ENCODE measurements at regions not wholly inside any gene's neighbourhood (a gene's known extent, or its start where the extent isn't known, plus 50 kb on each side); places are given as distances from the start of the nearest gene placed in this dataset.
"Not testable (repeated sequence)": the region's sequence is repeated elsewhere in the genome, so short reads cannot be mapped to it uniquely, and the experiment has no call there.

- Histone ChIP-seq H3K27ac (ENCODE audit: low read length) (no peak overlapping the region), H3K79me2 (ENCODE audit: low read length) (no peaks in the 10 kb centered on the region), H3K9me3 (ENCODE audit: insufficient read depth, low read length) (no peaks in the 10 kb centered on the region), H4K20me1 (ENCODE audit: insufficient read depth, low read length) (no peaks in the 10 kb centered on the region), H3K27me3 (ENCODE audit: low read depth, low read length) (no peaks in the 10 kb centered on the region), H2AFZ (ENCODE audit: low read depth, low read length) (no peak overlapping the region), H3K9ac (ENCODE audit: low read length) (no peak overlapping the region), H3K36me3 (replicated peaks; ENCODE audit: low read depth, low read length) (no peaks in the 10 kb centered on the region), H3K4me2 (ENCODE audit: low read length) (no peak overlapping the region), H3K4me1 (ENCODE audit: low read length) (no peaks in the 10 kb centered on the region), H3K4me3 (ENCODE audit: low read length) (no peak overlapping the region)
- TF ChIP-seq CTCF (IDR thresholded peaks at IDR 0.05; ENCODE audit: low read depth, low read length) (no peak), EZH2phosphoT487 (IDR thresholded peaks at IDR 0.05; ENCODE audit: low read depth) (no peak)
Measured at GRCh38 chr3:125692361-125692760, 97.1 kb upstream of the OSBPL11 start.

- Histone ChIP-seq H3K27ac (ENCODE audit: low read length) (no peak overlapping the region), H3K36me3 (replicated peaks; ENCODE audit: low read depth, low read length) (no peaks in the 10 kb centered on the region), H3K9ac (ENCODE audit: low read length) (no peak overlapping the region), H3K9me3 (ENCODE audit: insufficient read depth, low read length) (no peaks in the 10 kb centered on the region), H3K79me2 (ENCODE audit: low read length) (no peaks in the 10 kb centered on the region), H2AFZ (ENCODE audit: low read depth, low read length) (no peak overlapping the region), H4K20me1 (ENCODE audit: insufficient read depth, low read length) (no peaks in the 10 kb centered on the region), H3K27me3 (ENCODE audit: low read depth, low read length) (no peaks in the 10 kb centered on the region), H3K4me1 (ENCODE audit: low read length) (peaks cover 3% of the 10 kb centered on the region), H3K4me2 (ENCODE audit: low read length) (no peak overlapping the region), H3K4me3 (ENCODE audit: low read length) (no peak overlapping the region)
- TF ChIP-seq EZH2phosphoT487 (IDR thresholded peaks at IDR 0.05; ENCODE audit: low read depth) (no peak), CTCF (IDR thresholded peaks at IDR 0.05; ENCODE audit: low read depth, low read length) (no peak)
Measured at GRCh38 chr3:125693887-125694286, 98.6 kb upstream of the OSBPL11 start.

- no peak overlapping the region for H3K4me3 ChIP-seq (ENCODE audit: low read length)
- TF ChIP-seq CTCF (IDR thresholded peaks at IDR 0.05; ENCODE audit: low read depth, low read length) (no peak), EZH2phosphoT487 (IDR thresholded peaks at IDR 0.05; ENCODE audit: low read depth) (no peak)
- no peak overlapping the region for H2AFZ ChIP-seq (ENCODE audit: low read depth, low read length)
- H3K79me2 ChIP-seq (ENCODE audit: low read length): no peaks in the 10 kb centered on the region
- H3K36me3 ChIP-seq (replicated peaks; ENCODE audit: low read depth, low read length): no peaks in the 10 kb centered on the region
- no peak overlapping the region for H3K4me2 ChIP-seq (ENCODE audit: low read length)
- H3K9me3 ChIP-seq (ENCODE audit: insufficient read depth, low read length): no peaks in the 10 kb centered on the region
- H3K4me1 ChIP-seq (ENCODE audit: low read length): peaks cover 3% of the 10 kb centered on the region
- H3K9ac ChIP-seq (ENCODE audit: low read length): no peak overlapping the region
- H3K27me3 ChIP-seq (ENCODE audit: low read depth, low read length): no peaks in the 10 kb centered on the region
- H3K27ac ChIP-seq (ENCODE audit: low read length): no peak overlapping the region
- no peaks in the 10 kb centered on the region for H4K20me1 ChIP-seq (ENCODE audit: insufficient read depth, low read length)
Measured at GRCh38 chr3:125694761-125695294, 99.5 kb upstream of the OSBPL11 start.

- Histone ChIP-seq H3K9ac (ENCODE audit: low read length) (no peak overlapping the region), H3K79me2 (ENCODE audit: low read length) (no peaks in the 10 kb centered on the region), H3K4me2 (ENCODE audit: low read length) (no peak overlapping the region), H3K27ac (ENCODE audit: low read length) (no peak overlapping the region), H3K27me3 (ENCODE audit: low read depth, low read length) (no peaks in the 10 kb centered on the region), H3K9me3 (ENCODE audit: insufficient read depth, low read length) (no peaks in the 10 kb centered on the region), H2AFZ (ENCODE audit: low read depth, low read length) (no peak overlapping the region), H4K20me1 (ENCODE audit: insufficient read depth, low read length) (no peaks in the 10 kb centered on the region), H3K4me1 (ENCODE audit: low read length) (peaks cover 3% of the 10 kb centered on the region), H3K36me3 (replicated peaks; ENCODE audit: low read depth, low read length) (no peaks in the 10 kb centered on the region), H3K4me3 (ENCODE audit: low read length) (no peak overlapping the region)
- no peak for TF ChIP-seq CTCF (IDR thresholded peaks at IDR 0.05; ENCODE audit: low read depth, low read length)
- no peak for TF ChIP-seq EZH2phosphoT487 (IDR thresholded peaks at IDR 0.05; ENCODE audit: low read depth)
Measured at GRCh38 chr3:125695688-125696087, 100.4 kb upstream of the OSBPL11 start.

- not testable (repeated sequence) for H2AFZ ChIP-seq (ENCODE audit: low read depth, low read length); H3K4me3 ChIP-seq (ENCODE audit: low read length); H3K27ac ChIP-seq (ENCODE audit: low read length); H4K20me1 ChIP-seq (ENCODE audit: insufficient read depth, low read length); H3K9ac ChIP-seq (ENCODE audit: low read length); H3K9me3 ChIP-seq (ENCODE audit: insufficient read depth, low read length); H3K36me3 ChIP-seq (replicated peaks; ENCODE audit: low read depth, low read length); H3K27me3 ChIP-seq (ENCODE audit: low read depth, low read length); H3K4me1 ChIP-seq (ENCODE audit: low read length); H3K79me2 ChIP-seq (ENCODE audit: low read length); H3K4me2 ChIP-seq (ENCODE audit: low read length)
Measured at GRCh38 chr3:125697126-125697525, 101.8 kb upstream of the OSBPL11 start.
